ENCODE measurements at regions not wholly inside any gene's neighbourhood (a gene's known extent, or its start where the extent isn't known, plus 50 kb on each side); places are given as distances from the start of the nearest gene placed in this dataset.
"Not testable (repeated sequence)": the region's sequence is repeated elsewhere in the genome, so short reads cannot be mapped to it uniquely, and the experiment has no call there.

DNA sequence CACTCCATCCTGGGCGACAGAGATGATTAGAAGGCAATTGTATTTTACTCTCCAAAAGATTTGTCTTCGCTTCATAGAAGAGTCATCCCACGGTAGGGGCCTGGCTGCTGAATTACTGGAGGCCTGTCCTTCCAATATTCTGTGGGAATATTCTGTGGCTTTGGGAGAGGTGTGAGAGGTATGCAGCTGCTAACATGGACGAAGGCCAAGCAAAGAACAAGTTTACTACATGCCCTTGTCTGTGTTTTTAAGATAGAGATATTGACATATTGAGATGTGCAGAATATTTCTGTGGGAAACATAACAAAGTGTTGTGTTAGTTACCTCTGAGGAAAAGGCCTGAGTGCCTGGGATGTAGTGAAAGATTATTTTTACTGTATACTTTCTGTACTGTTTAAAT lies 71.8 kb upstream of the SMIM15 start:
- no peaks in the 10 kb centered on the region for H3K27me3 ChIP-seq (ENCODE audit: low read length)
- H3K4me3 ChIP-seq (ENCODE audit: low read length): no peak overlapping the region
- TF ChIP-seq EZH2 (IDR thresholded peaks at IDR 0.05; ENCODE audit: low read length, unreplicated experiment) (no peak), EZH2phosphoT487 (IDR thresholded peaks at IDR 0.05; ENCODE audit: borderline replicate concordance, low read length) (no peak)
- no peak overlapping the region for H3K27ac ChIP-seq (ENCODE audit: low read length)
- H2AFZ ChIP-seq (ENCODE audit: low read length): no peak overlapping the region
- CTCF ChIA-PET: no interaction called here
- no peak for DNase-seq
- H3K9me3 ChIP-seq (ENCODE audit: low read length): no peaks in the 10 kb centered on the region
- no peaks in the 10 kb centered on the region for H3F3A ChIP-seq (ENCODE audit: low read length, unreplicated experiment)
- no peaks in the 10 kb centered on the region for H3K36me3 ChIP-seq (ENCODE audit: low read depth, low read length)
- no peak for ATAC-seq
- POLR2A ChIA-PET (ENCODE audit: unreplicated experiment): no interaction called here
- BruUV-seq (replicated peaks): no TSS peak
- H3K79me2 ChIP-seq (ENCODE audit: low read length): no peaks in the 10 kb centered on the region
- H3K4me2 ChIP-seq (ENCODE audit: low read length): no peak overlapping the region
- intact Hi-C loops (cut with micrococcal nuclease): no loop called here
- no peaks in the 10 kb centered on the region for H3K4me1 ChIP-seq (ENCODE audit: insufficient read depth, low read length)
- no peaks in the 10 kb centered on the region for H3K9me2 ChIP-seq (replicated peaks; ENCODE audit: low read length)
- no peak overlapping the region for H3K9ac ChIP-seq (ENCODE audit: low read length)
- no peaks in the 10 kb centered on the region for H4K20me1 ChIP-seq (ENCODE audit: low read length)

DNA sequence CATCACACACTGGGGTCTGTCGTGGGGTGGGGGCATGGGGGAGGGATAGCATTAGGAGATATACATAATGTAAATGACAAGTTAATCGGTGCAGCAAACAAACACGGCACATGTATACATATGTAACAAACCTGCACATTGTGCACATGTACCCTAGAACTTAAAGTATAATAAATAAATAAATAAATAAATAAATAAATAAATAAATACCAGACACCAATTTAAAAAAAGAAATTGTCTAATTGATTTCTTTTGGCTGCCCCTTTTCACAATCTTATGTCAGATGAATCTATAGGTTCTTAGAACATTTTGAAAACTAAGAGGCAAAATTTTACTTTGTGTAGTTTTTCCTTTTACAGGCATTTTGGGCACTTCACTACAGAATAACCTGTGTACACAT lies 74.4 kb upstream of the SMIM15 start:
- ATAC-seq; CTCF ChIA-PET; H3F3A ChIP-seq (ENCODE audit: low read length, unreplicated experiment); BruUV-seq (replicated peaks); H3K9me3 ChIP-seq (ENCODE audit: low read length); H3K27ac ChIP-seq (ENCODE audit: low read length); H3K79me2 ChIP-seq (ENCODE audit: low read length); H3K27me3 ChIP-seq (ENCODE audit: low read length); intact Hi-C loops (cut with micrococcal nuclease); H3K4me3 ChIP-seq (ENCODE audit: low read length); H4K20me1 ChIP-seq (ENCODE audit: low read length); POLR2A ChIA-PET (ENCODE audit: unreplicated experiment); H3K9me2 ChIP-seq (replicated peaks; ENCODE audit: low read length); H2AFZ ChIP-seq (ENCODE audit: low read length); H3K4me1 ChIP-seq (ENCODE audit: insufficient read depth, low read length); H3K9ac ChIP-seq (ENCODE audit: low read length); DNase-seq; H3K4me2 ChIP-seq (ENCODE audit: low read length); H3K36me3 ChIP-seq (ENCODE audit: low read depth, low read length): not testable (repeated sequence)

DNA sequence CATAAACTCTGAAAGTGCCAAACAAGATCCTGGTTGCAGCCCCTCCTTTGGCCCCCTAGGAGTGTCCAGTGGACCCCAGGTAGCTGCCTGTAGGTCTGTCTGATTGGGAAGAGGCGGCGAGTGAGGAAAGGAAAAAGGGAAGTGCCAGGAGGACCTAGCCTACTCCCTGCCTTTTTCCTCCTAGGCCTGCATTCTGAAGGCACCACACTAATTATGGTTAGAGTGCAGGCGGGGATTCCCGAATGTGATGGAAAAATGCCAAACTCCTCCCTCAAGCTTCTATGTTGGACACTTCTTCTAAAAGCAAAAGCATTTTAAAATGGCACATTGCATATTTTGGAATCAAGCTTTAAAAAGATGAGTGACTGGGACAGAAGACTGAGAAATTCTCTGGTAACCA lies 83.2 kb upstream of the SMIM15 start:
- no peaks in the 10 kb centered on the region for H3K4me1 ChIP-seq (ENCODE audit: insufficient read depth, low read length)
- H4K20me1 ChIP-seq (ENCODE audit: low read length): no peaks in the 10 kb centered on the region
- H3K79me2 ChIP-seq (ENCODE audit: low read length): no peaks in the 10 kb centered on the region
- H2AFZ ChIP-seq (ENCODE audit: low read length): no peak overlapping the region
- no peak overlapping the region for H3K4me2 ChIP-seq (ENCODE audit: low read length)
- no peak overlapping the region for H3K4me3 ChIP-seq (ENCODE audit: low read length)
- H3F3A ChIP-seq (ENCODE audit: low read length, unreplicated experiment): no peaks in the 10 kb centered on the region
- H3K9me2 ChIP-seq (replicated peaks; ENCODE audit: low read length): no peaks in the 10 kb centered on the region
- H3K36me3 ChIP-seq (ENCODE audit: low read depth, low read length): no peaks in the 10 kb centered on the region
- intact Hi-C loops (cut with micrococcal nuclease): no loop called here
- no TSS peak for BruUV-seq (replicated peaks)
- H3K9me3 ChIP-seq (ENCODE audit: low read length): no peaks in the 10 kb centered on the region
- ChIA-PET POLR2A (ENCODE audit: unreplicated experiment) (no interaction called here), CTCF (no interaction called here)
- no peaks in the 10 kb centered on the region for H3K27me3 ChIP-seq (ENCODE audit: low read length)
- DNase-seq (no peak), ATAC-seq (no peak)
- H3K9ac ChIP-seq (ENCODE audit: low read length): no peak overlapping the region
- H3K27ac ChIP-seq (ENCODE audit: low read length): no peak overlapping the region
- no peak for TF ChIP-seq EZH2 (IDR thresholded peaks at IDR 0.05; ENCODE audit: low read length, unreplicated experiment)
- TF ChIP-seq EZH2phosphoT487 (IDR thresholded peaks at IDR 0.05; ENCODE audit: borderline replicate concordance, low read length): no peak
- TF ChIP-seq, protein P1, sequence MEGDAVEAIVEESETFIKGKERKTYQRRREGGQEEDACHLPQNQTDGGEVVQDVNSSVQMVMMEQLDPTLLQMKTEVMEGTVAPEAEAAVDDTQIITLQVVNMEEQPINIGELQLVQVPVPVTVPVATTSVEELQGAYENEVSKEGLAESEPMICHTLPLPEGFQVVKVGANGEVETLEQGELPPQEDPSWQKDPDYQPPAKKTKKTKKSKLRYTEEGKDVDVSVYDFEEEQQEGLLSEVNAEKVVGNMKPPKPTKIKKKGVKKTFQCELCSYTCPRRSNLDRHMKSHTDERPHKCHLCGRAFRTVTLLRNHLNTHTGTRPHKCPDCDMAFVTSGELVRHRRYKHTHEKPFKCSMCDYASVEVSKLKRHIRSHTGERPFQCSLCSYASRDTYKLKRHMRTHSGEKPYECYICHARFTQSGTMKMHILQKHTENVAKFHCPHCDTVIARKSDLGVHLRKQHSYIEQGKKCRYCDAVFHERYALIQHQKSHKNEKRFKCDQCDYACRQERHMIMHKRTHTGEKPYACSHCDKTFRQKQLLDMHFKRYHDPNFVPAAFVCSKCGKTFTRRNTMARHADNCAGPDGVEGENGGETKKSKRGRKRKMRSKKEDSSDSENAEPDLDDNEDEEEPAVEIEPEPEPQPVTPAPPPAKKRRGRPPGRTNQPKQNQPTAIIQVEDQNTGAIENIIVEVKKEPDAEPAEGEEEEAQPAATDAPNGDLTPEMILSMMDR (conservative IDR thresholded peaks at IDR 0.05; ENCODE audit: low read depth, low read length): no peak

DNA sequence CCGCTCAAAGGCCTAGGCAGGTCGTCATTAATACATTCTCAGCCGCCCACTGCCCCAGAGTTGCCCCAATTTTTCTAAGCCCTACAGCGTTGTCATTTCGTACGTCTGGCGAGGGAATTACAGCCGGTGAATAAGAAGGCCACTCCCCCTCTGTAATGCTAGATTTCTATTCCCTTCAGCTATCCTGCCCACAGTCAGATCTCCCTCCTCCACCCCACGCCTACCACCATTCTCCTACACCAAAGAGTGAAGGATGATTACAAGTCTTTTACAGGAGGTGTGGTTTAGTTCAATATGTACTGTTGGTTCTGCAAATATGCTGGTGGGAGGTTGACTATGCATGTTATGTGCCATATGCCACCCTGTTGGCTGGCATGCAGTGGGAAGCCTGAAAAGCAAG lies 83.7 kb upstream of the SMIM15 start:
- no peaks in the 10 kb centered on the region for H3K36me3 ChIP-seq (ENCODE audit: low read depth, low read length)
- ChIA-PET POLR2A (ENCODE audit: unreplicated experiment) (no interaction called here), CTCF (no interaction called here)
- no peak overlapping the region for H3K4me2 ChIP-seq (ENCODE audit: low read length)
- no peak for TF ChIP-seq EZH2 (IDR thresholded peaks at IDR 0.05; ENCODE audit: low read length, unreplicated experiment)
- TF ChIP-seq EZH2phosphoT487 (IDR thresholded peaks at IDR 0.05; ENCODE audit: borderline replicate concordance, low read length): no peak
- TF ChIP-seq, protein P1 (conservative IDR thresholded peaks at IDR 0.05; ENCODE audit: low read depth, low read length): no peak
- DNase-seq (no peak), ATAC-seq (no peak)
- no peak overlapping the region for H3K27ac ChIP-seq (ENCODE audit: low read length)
- no peaks in the 10 kb centered on the region for H4K20me1 ChIP-seq (ENCODE audit: low read length)
- intact Hi-C loops (cut with micrococcal nuclease): no loop called here
- H3K4me1 ChIP-seq (ENCODE audit: insufficient read depth, low read length): no peaks in the 10 kb centered on the region
- no peaks in the 10 kb centered on the region for H3F3A ChIP-seq (ENCODE audit: low read length, unreplicated experiment)
- no peaks in the 10 kb centered on the region for H3K79me2 ChIP-seq (ENCODE audit: low read length)
- no peak overlapping the region for H2AFZ ChIP-seq (ENCODE audit: low read length)
- H3K4me3 ChIP-seq (ENCODE audit: low read length): no peak overlapping the region
- no peaks in the 10 kb centered on the region for H3K9me2 ChIP-seq (replicated peaks; ENCODE audit: low read length)
- no peak overlapping the region for H3K9ac ChIP-seq (ENCODE audit: low read length)
- BruUV-seq (replicated peaks): no TSS peak
- H3K9me3 ChIP-seq (ENCODE audit: low read length): no peaks in the 10 kb centered on the region
- H3K27me3 ChIP-seq (ENCODE audit: low read length): no peaks in the 10 kb centered on the region
